ENCODE measurements at regions not wholly inside any gene's neighbourhood (a gene's known extent, or its start where the extent isn't known, plus 50 kb on each side); places are given as distances from the start of the nearest gene placed in this dataset.

GRCh38 chr10:52642208-52642607, 130.4 kb downstream of the MBL2 start:
- no peak overlapping the region for H3K9ac ChIP-seq (ENCODE audit: insufficient read depth in 1 of 2, low read length in 2 of 2)
- H3K9me3 ChIP-seq (ENCODE audit: control insufficient read depth in 4 of 4, insufficient read depth in 3 of 4, low read length in 3 of 4): no peaks in the 10 kb centered on the region
- no peaks in the 10 kb centered on the region for H3K36me3 ChIP-seq (ENCODE audit: control insufficient read depth in 4 of 4, insufficient read depth in 4 of 4, low read length in 4 of 4)
- no peaks in the 10 kb centered on the region for H3K27me3 ChIP-seq (ENCODE audit: control insufficient read depth in 3 of 3, insufficient read depth in 3 of 3, low read length in 2 of 3)
- H3K27ac ChIP-seq (ENCODE audit: low read depth in 1 of 2, low read length in 1 of 2): no peak overlapping the region
- DNase-seq (no peak), ATAC-seq (ENCODE audit: insufficient read depth, low FRiP score) (no peak)
- 59 to 64% methylated on average over 4 of the region's 4 CpGs for WGBS, 2 donors
- H3K4me1 ChIP-seq (ENCODE audit: control insufficient read depth in 5 of 5, insufficient read depth in 5 of 5, low read length in 5 of 5): peaks cover 0 to 20% (median 0%) of the 10 kb centered on the region in 5 donors
- H3K4me3 ChIP-seq: no peak overlapping the region
- no peak for TF ChIP-seq CTCF (IDR thresholded peaks at IDR 0.05; ENCODE audit: control extremely low read depth, extremely low read depth)

GRCh38 chr10:52644373-52645186, 128.0 kb downstream of the MBL2 start:
- Histone ChIP-seq H3K27ac (ENCODE audit: low read depth in 1 of 2, low read length in 1 of 2) (no peak overlapping the region), H3K9me3 (ENCODE audit: control insufficient read depth in 4 of 4, insufficient read depth in 3 of 4, low read length in 3 of 4) (no peaks in the 10 kb centered on the region), H3K27me3 (ENCODE audit: control insufficient read depth in 3 of 3, insufficient read depth in 3 of 3, low read length in 2 of 3) (no peaks in the 10 kb centered on the region), H3K9ac (ENCODE audit: insufficient read depth in 1 of 2, low read length in 2 of 2) (no peak overlapping the region), H3K36me3 (ENCODE audit: control insufficient read depth in 4 of 4, insufficient read depth in 4 of 4, low read length in 4 of 4) (no peaks in the 10 kb centered on the region), H3K4me1 (ENCODE audit: control insufficient read depth in 5 of 5, insufficient read depth in 5 of 5, low read length in 5 of 5) (peaks cover 0 to 32% (median 0%) of the 10 kb centered on the region in 5 donors), H3K4me3 (no peak overlapping the region)
- TF ChIP-seq CTCF (IDR thresholded peaks at IDR 0.05; ENCODE audit: control extremely low read depth, extremely low read depth): peak; percentile 60
- DNase-seq (peak; percentile 69 to 72 (median 70)), ATAC-seq (ENCODE audit: insufficient read depth, low FRiP score) (peak; percentile 41)
- WGBS, 2 donors: 36 to 45% methylated on average over 3 of the region's 3 CpGs

GRCh38 chr10:52645187-52645758, 127.3 kb downstream of the MBL2 start:
- Histone ChIP-seq H3K4me1 (ENCODE audit: control insufficient read depth in 5 of 5, insufficient read depth in 5 of 5, low read length in 5 of 5) (peaks cover 0 to 35% (median under 1%) of the 10 kb centered on the region in 5 donors), H3K9me3 (ENCODE audit: control insufficient read depth in 4 of 4, insufficient read depth in 3 of 4, low read length in 3 of 4) (no peaks in the 10 kb centered on the region), H3K36me3 (ENCODE audit: control insufficient read depth in 4 of 4, insufficient read depth in 4 of 4, low read length in 4 of 4) (no peaks in the 10 kb centered on the region), H3K27ac (ENCODE audit: low read depth in 1 of 2, low read length in 1 of 2) (no peak overlapping the region), H3K4me3 (no peak overlapping the region), H3K9ac (ENCODE audit: insufficient read depth in 1 of 2, low read length in 2 of 2) (no peak overlapping the region), H3K27me3 (ENCODE audit: control insufficient read depth in 3 of 3, insufficient read depth in 3 of 3, low read length in 2 of 3) (no peaks in the 10 kb centered on the region)
- no peak for ATAC-seq (ENCODE audit: insufficient read depth, low FRiP score)
- DNase-seq: peak; percentile 28 to 69 (median 68)
- no peak for TF ChIP-seq CTCF (IDR thresholded peaks at IDR 0.05; ENCODE audit: control extremely low read depth, extremely low read depth)
- WGBS, 2 donors: 69 to 80% methylated on average over 4 of the region's 4 CpGs

Measured in lung (tissue), 11 donors.